Neuron (in vitro differentiated cells): ENCODE measurements at regions not wholly inside any gene's neighbourhood (a gene's known extent, or its start where the extent isn't known, plus 50 kb on each side); places are given as distances from the start of the nearest gene placed in this dataset.

Experiments used
- H2AFZ ChIP-seq: one replicate; pipeline ENCODE4 v1.6.1; 2013; ENCODE audit warnings: low read depth, mild to moderate bottlenecking, inconsistent platforms, low read length, moderate library complexity
- H3K27me3 ChIP-seq: one replicate; pipeline ENCODE4 v1.6.1; 2013; ENCODE audit warnings: low read length; ENCODE audit not compliant: insufficient read depth
- H3K36me3 ChIP-seq: one replicate; pipeline ENCODE4 v1.6.1; 2013; ENCODE audit warnings: low read length; ENCODE audit not compliant: insufficient read depth
- H3K4me1 ChIP-seq: one replicate; pipeline ENCODE4 v1.6.1; 2013; ENCODE audit warnings: low read length; ENCODE audit not compliant: insufficient read depth
- H3K4me3 ChIP-seq: 2 replicates; pipeline ENCODE4 v1.5.1; 2013; ENCODE audit warnings: mild to moderate bottlenecking, low read length, moderate library complexity
- H3K9me3 ChIP-seq: one replicate; pipeline ENCODE4 v1.6.1; 2013; ENCODE audit warnings: low read length

DNA sequence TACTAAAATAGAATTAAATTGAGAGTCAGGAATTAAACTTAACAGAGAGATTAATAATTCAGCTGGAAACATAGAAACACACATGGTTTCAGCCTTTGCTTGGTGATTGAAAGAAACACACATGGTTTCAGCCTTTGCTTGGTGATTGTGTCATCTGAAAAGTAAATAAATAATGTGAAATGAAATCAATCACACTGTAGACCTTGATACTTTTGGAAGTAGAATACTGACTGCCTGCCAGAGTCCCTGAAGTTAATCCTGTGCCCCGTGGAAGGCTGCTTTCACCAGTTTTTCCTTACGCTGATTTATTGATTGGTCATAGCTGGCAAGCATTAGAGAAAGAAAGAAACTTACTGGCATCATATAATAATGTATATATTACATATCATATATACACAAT is 1252.7 kb upstream of the FAM98A start:
- Histone ChIP-seq H3K36me3 (no peaks in the 10 kb centered on the region), H3K4me3 (no peak overlapping the region), H3K27me3 (no peaks in the 10 kb centered on the region), H3K9me3 (no peaks in the 10 kb centered on the region), H3K4me1 (no peaks in the 10 kb centered on the region), H2AFZ (no peak overlapping the region)

- no peaks in the 10 kb centered on the region for H3K36me3 ChIP-seq
- H3K4me3 ChIP-seq = no peak overlapping the region
- no peak overlapping the region for H2AFZ ChIP-seq
- H3K9me3 ChIP-seq = no peaks in the 10 kb centered on the region
- H3K4me1 ChIP-seq = no peaks in the 10 kb centered on the region
- H3K27me3 ChIP-seq = no peaks in the 10 kb centered on the region
These were observed 1250.7 kb upstream of the FAM98A start for GRCh38 chr2:34849827-34850226.

DNA sequence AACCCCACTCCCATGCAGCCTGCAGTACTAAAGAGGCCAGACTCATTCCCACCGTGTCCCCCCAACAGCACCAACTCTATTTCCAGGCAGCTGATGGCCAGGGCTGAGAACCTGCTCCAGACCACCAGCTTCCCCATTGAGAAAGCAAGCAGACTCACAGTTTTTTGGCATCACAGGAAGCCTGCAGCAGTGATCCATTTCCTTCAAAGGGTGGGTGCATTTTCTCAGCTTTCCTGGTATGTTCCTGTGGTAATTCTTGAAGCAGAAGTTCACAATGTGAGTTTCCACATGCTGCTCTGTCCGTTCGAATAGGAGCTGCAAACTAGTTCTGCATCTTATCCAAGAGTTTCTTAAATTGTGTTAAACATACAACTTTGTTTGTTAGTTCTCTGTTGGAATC is 1249.6 kb upstream of the FAM98A start:
- H3K9me3 ChIP-seq = no peaks in the 10 kb centered on the region

GRCh38 chr2:34848132-34848531 is 1249.0 kb upstream of the FAM98A start:
- Histone ChIP-seq H3K27me3 (no peaks in the 10 kb centered on the region), H2AFZ (no peak overlapping the region), H3K4me3 (no peak overlapping the region), H3K4me1 (no peaks in the 10 kb centered on the region), H3K9me3 (no peaks in the 10 kb centered on the region), H3K36me3 (no peaks in the 10 kb centered on the region)

More for the DNA sequence above, 1249.6 kb upstream of the FAM98A start:
- Histone ChIP-seq H2AFZ (no peak overlapping the region), H3K27me3 (no peaks in the 10 kb centered on the region), H3K4me1 (no peaks in the 10 kb centered on the region), H3K36me3 (no peaks in the 10 kb centered on the region), H3K4me3 (no peak overlapping the region)

- Histone ChIP-seq H3K9me3 (no peaks in the 10 kb centered on the region), H2AFZ (no peak overlapping the region), H3K36me3 (no peaks in the 10 kb centered on the region), H3K27me3 (no peaks in the 10 kb centered on the region), H3K4me1 (no peaks in the 10 kb centered on the region), H3K4me3 (no peak overlapping the region)
These were observed 1245.5 kb upstream of the FAM98A start for GRCh38 chr2:34844629-34845028.

GRCh38 chr2:34838408-34838807 is 1239.3 kb upstream of the FAM98A start:
- H2AFZ ChIP-seq = no peak overlapping the region
- H3K27me3 ChIP-seq = no peaks in the 10 kb centered on the region
- H3K9me3 ChIP-seq = no peaks in the 10 kb centered on the region
- H3K4me3 ChIP-seq = no peak overlapping the region
- H3K4me1 ChIP-seq = no peaks in the 10 kb centered on the region
- H3K36me3 ChIP-seq = no peaks in the 10 kb centered on the region

DNA sequence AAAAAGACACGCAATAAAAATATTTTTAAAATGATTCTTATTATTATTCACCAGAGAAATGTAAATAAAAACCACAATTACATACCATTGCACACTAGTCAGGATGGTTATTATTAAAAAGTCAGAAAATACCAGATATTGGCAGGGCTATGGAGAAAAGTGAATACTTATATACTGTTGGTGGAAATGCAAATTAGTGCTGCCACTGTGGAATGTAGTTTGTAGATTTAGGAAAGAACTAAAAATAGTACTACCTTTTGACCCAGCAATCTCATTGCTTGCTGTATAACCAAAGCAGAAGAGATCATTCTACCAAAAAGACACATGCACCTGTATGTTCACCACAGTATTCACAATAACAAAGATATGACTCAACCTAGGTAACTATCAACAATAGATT is 1237.3 kb upstream of the FAM98A start:
- no peaks in the 10 kb centered on the region for H3K9me3 ChIP-seq
- H3K27me3 ChIP-seq = no peaks in the 10 kb centered on the region
- no peak overlapping the region for H3K4me3 ChIP-seq
- no peaks in the 10 kb centered on the region for H3K4me1 ChIP-seq
- H2AFZ ChIP-seq = no peak overlapping the region
- no peaks in the 10 kb centered on the region for H3K36me3 ChIP-seq

- H3K4me1 ChIP-seq = no peaks in the 10 kb centered on the region
These were observed 1232.0 kb upstream of the FAM98A start for GRCh38 chr2:34831096-34831495.

DNA sequence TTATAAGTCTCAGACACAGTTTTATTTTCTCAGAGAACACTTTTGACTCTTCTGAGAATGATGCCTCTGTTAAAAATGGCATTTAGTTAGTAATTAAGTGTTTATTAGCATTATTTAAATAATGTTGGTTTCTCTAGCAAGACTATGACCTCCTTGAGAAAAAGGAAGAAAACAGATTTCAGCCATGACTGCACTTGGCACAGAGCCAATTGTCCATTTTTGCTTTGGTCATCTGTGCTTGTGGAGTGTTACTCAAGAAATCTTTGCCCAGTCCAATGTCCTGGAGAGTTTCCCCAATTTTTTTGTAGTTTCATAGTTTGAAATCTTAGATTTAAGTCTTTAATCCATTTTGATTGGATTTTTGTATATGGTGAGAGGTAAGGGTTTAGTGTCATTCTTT is 1229.4 kb upstream of the FAM98A start:
- Histone ChIP-seq H3K4me3 (no peak overlapping the region), H2AFZ (no peak overlapping the region), H3K27me3 (no peaks in the 10 kb centered on the region), H3K36me3 (no peaks in the 10 kb centered on the region), H3K4me1 (no peaks in the 10 kb centered on the region), H3K9me3 (no peaks in the 10 kb centered on the region)

More at GRCh38 chr2:34831096-34831495, 1232.0 kb upstream of the FAM98A start:
- Histone ChIP-seq H3K4me3 (no peak overlapping the region), H3K27me3 (no peaks in the 10 kb centered on the region), H2AFZ (no peak overlapping the region), H3K9me3 (no peaks in the 10 kb centered on the region), H3K36me3 (no peaks in the 10 kb centered on the region)

GRCh38 chr2:34827398-34827797 is 1228.3 kb upstream of the FAM98A start:
- Histone ChIP-seq H3K4me3 (no peak overlapping the region), H3K4me1 (no peaks in the 10 kb centered on the region), H2AFZ (no peak overlapping the region), H3K36me3 (no peaks in the 10 kb centered on the region), H3K9me3 (no peaks in the 10 kb centered on the region), H3K27me3 (no peaks in the 10 kb centered on the region)

- Histone ChIP-seq H2AFZ (no peak overlapping the region), H3K4me1 (no peaks in the 10 kb centered on the region), H3K4me3 (no peak overlapping the region), H3K27me3 (no peaks in the 10 kb centered on the region), H3K9me3 (no peaks in the 10 kb centered on the region), H3K36me3 (no peaks in the 10 kb centered on the region)
These were observed 1226.6 kb upstream of the FAM98A start for GRCh38 chr2:34825686-34826085.

- H3K4me1 ChIP-seq = no peaks in the 10 kb centered on the region
- no peaks in the 10 kb centered on the region for H3K27me3 ChIP-seq
- no peak overlapping the region for H2AFZ ChIP-seq
- H3K36me3 ChIP-seq = no peaks in the 10 kb centered on the region
- no peak overlapping the region for H3K4me3 ChIP-seq
- no peaks in the 10 kb centered on the region for H3K9me3 ChIP-seq
These were observed 1223.5 kb upstream of the FAM98A start for GRCh38 chr2:34822616-34823015.

GRCh38 chr2:34815052-34815741 is 1216.1 kb upstream of the FAM98A start:
- Histone ChIP-seq H2AFZ (no peak overlapping the region), H3K36me3 (no peaks in the 10 kb centered on the region), H3K9me3 (no peaks in the 10 kb centered on the region), H3K27me3 (no peaks in the 10 kb centered on the region), H3K4me3 (no peak overlapping the region), H3K4me1 (no peaks in the 10 kb centered on the region)

DNA sequence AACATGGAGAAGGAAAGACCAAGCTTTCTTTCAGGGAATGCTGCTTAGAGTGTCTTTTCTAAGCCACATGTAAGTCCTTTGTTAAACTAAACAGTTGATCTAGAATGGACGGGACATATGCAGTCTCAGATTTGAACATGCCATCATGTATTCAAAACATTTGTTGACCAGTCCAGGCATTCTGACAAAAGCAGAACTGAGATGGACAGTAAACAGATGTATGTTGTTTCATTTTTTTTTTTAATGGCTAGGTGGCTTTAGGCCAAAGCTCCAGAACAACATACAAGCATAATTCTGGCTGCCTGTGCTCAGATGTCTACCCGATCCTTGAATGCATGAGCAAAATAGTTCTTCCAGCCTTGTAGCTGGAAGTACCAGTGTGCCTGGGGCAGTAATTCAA is 1211.4 kb upstream of the FAM98A start:
- Histone ChIP-seq H3K27me3 (no peaks in the 10 kb centered on the region), H3K4me3 (no peak overlapping the region), H3K36me3 (no peaks in the 10 kb centered on the region), H3K4me1 (no peaks in the 10 kb centered on the region), H2AFZ (no peak overlapping the region), H3K9me3 (no peaks in the 10 kb centered on the region)
